H1 (cell line): ENCODE measurements at regions not wholly inside any gene's neighbourhood (a gene's known extent, or its start where the extent isn't known, plus 50 kb on each side); places are given as distances from the start of the nearest gene placed in this dataset.

Source experiments
- BCL11A ChIP-seq, 2 experiments: IDR thresholded peaks; one replicate each; pipeline ENCODE4 v1.6.1; 2011; ENCODE audit warnings: low read depth in 2 of 2, low read length in 2 of 2, mild to moderate bottlenecking in 2 of 2
- BRCA1 ChIP-seq: IDR thresholded peaks from 2 replicates; pipeline ENCODE4 v1.6.1; 2012; ENCODE audit warnings: low read depth, low read length, improper control_type of control experiment
- CBX5 ChIP-seq: fragments of 300-800, 300-1000 bp; sonication (generic); IDR thresholded peaks from 2 replicates; pipeline ENCODE4 v1.7.1; 2016; ENCODE audit warnings: antibody characterized with exemption, low read length, low read depth
- CHD1 ChIP-seq: IDR thresholded peaks from 2 replicates; pipeline ENCODE4 v1.6.1; 2012; ENCODE audit warnings: low read depth, low read length, improper control_type of control experiment
- EGR1 ChIP-seq: IDR thresholded peaks from 2 replicates; pipeline ENCODE4 v1.6.1; 2011; ENCODE audit warnings: low read depth, low read length, borderline replicate concordance
- FOSL1 ChIP-seq: IDR thresholded peaks from 2 replicates; pipeline ENCODE4 v1.6.1; 2011; ENCODE audit warnings: mild to moderate bottlenecking, low read depth, low read length, moderate library complexity; ENCODE audit not compliant: insufficient read depth
- JUND ChIP-seq: IDR thresholded peaks from 2 replicates; pipeline ENCODE4 v1.6.1; 2011; ENCODE audit warnings: mild to moderate bottlenecking, improper control_type of control experiment, low read length
- NRF1 ChIP-seq: IDR thresholded peaks from 2 replicates; pipeline ENCODE4 v1.6.1; 2011; ENCODE audit warnings: mild to moderate bottlenecking, low read depth, low read length, improper control_type of control experiment
- PHF8 ChIP-seq: fragments of 200-600 bp; sonication (generic); conservative IDR thresholded peaks from 2 replicates; pipeline ENCODE4 v1.7.1; 2012; ENCODE audit warnings: low read depth, mild to moderate bottlenecking, inconsistent platforms, low read length, moderate library complexity
- RFX5 ChIP-seq: IDR thresholded peaks from 2 replicates; pipeline ENCODE4 v1.6.1; 2011; ENCODE audit warnings: low read depth, low read length, improper control_type of control experiment, borderline replicate concordance
- SIX5 ChIP-seq: IDR thresholded peaks from 2 replicates; pipeline ENCODE4 v1.6.1; 2011; ENCODE audit warnings: mild to moderate bottlenecking, low read depth, low read length
- SRF ChIP-seq: IDR thresholded peaks from 2 replicates; pipeline ENCODE4 v1.6.1; 2011; ENCODE audit warnings: mild to moderate bottlenecking, low read depth, low read length, moderate library complexity
- TF ChIP-seq, protein P1 (sequence below): fragments of 300-600 bp; sonication (generic); IDR thresholded peaks from 2 replicates; pipeline ENCODE4 v1.7.1; 2012; ENCODE audit warnings: low read length, moderate library complexity, mild to moderate bottlenecking, inconsistent platforms; ENCODE audit not compliant: insufficient replicate concordance

GRCh38 chr16:85433477-85433876 lies 179.6 kb upstream of the GSE1 start (continued):
- TF ChIP-seq, protein P1, sequence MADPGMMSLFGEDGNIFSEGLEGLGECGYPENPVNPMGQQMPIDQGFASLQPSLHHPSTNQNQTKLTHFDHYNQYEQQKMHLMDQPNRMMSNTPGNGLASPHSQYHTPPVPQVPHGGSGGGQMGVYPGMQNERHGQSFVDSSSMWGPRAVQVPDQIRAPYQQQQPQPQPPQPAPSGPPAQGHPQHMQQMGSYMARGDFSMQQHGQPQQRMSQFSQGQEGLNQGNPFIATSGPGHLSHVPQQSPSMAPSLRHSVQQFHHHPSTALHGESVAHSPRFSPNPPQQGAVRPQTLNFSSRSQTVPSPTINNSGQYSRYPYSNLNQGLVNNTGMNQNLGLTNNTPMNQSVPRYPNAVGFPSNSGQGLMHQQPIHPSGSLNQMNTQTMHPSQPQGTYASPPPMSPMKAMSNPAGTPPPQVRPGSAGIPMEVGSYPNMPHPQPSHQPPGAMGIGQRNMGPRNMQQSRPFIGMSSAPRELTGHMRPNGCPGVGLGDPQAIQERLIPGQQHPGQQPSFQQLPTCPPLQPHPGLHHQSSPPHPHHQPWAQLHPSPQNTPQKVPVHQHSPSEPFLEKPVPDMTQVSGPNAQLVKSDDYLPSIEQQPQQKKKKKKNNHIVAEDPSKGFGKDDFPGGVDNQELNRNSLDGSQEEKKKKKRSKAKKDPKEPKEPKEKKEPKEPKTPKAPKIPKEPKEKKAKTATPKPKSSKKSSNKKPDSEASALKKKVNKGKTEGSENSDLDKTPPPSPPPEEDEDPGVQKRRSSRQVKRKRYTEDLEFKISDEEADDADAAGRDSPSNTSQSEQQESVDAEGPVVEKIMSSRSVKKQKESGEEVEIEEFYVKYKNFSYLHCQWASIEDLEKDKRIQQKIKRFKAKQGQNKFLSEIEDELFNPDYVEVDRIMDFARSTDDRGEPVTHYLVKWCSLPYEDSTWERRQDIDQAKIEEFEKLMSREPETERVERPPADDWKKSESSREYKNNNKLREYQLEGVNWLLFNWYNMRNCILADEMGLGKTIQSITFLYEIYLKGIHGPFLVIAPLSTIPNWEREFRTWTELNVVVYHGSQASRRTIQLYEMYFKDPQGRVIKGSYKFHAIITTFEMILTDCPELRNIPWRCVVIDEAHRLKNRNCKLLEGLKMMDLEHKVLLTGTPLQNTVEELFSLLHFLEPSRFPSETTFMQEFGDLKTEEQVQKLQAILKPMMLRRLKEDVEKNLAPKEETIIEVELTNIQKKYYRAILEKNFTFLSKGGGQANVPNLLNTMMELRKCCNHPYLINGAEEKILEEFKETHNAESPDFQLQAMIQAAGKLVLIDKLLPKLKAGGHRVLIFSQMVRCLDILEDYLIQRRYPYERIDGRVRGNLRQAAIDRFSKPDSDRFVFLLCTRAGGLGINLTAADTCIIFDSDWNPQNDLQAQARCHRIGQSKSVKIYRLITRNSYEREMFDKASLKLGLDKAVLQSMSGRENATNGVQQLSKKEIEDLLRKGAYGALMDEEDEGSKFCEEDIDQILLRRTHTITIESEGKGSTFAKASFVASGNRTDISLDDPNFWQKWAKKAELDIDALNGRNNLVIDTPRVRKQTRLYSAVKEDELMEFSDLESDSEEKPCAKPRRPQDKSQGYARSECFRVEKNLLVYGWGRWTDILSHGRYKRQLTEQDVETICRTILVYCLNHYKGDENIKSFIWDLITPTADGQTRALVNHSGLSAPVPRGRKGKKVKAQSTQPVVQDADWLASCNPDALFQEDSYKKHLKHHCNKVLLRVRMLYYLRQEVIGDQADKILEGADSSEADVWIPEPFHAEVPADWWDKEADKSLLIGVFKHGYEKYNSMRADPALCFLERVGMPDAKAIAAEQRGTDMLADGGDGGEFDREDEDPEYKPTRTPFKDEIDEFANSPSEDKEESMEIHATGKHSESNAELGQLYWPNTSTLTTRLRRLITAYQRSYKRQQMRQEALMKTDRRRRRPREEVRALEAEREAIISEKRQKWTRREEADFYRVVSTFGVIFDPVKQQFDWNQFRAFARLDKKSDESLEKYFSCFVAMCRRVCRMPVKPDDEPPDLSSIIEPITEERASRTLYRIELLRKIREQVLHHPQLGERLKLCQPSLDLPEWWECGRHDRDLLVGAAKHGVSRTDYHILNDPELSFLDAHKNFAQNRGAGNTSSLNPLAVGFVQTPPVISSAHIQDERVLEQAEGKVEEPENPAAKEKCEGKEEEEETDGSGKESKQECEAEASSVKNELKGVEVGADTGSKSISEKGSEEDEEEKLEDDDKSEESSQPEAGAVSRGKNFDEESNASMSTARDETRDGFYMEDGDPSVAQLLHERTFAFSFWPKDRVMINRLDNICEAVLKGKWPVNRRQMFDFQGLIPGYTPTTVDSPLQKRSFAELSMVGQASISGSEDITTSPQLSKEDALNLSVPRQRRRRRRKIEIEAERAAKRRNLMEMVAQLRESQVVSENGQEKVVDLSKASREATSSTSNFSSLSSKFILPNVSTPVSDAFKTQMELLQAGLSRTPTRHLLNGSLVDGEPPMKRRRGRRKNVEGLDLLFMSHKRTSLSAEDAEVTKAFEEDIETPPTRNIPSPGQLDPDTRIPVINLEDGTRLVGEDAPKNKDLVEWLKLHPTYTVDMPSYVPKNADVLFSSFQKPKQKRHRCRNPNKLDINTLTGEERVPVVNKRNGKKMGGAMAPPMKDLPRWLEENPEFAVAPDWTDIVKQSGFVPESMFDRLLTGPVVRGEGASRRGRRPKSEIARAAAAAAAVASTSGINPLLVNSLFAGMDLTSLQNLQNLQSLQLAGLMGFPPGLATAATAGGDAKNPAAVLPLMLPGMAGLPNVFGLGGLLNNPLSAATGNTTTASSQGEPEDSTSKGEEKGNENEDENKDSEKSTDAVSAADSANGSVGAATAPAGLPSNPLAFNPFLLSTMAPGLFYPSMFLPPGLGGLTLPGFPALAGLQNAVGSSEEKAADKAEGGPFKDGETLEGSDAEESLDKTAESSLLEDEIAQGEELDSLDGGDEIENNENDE: no peak
- TF ChIP-seq BRCA1 (no peak), PHF8 (no peak), SIX5 (no peak), EGR1 (no peak), BCL11A (IDR thresholded peaks at IDR 0.05; ENCODE audit: low read depth in 2 of 2, low read length in 2 of 2) (no peak), CBX5 (no peak), NRF1 (no peak), SRF (no peak), CHD1 (no peak), RFX5 (no peak), JUND (no peak), FOSL1 (no peak)
- TF ChIP-seq, all 59 proteins: peak for 0
